Pons (tissue), 1 donor: ENCODE measurements at regions not wholly inside any gene's neighbourhood (a gene's known extent, or its start where the extent isn't known, plus 50 kb on each side); places are given as distances from the start of the nearest gene placed in this dataset.
A peak's percentile ranks its signal among the peaks of the same experiment; 100 is the strongest.
"Not testable (repeated sequence)": the region's sequence is repeated elsewhere in the genome, so short reads cannot be mapped to it uniquely, and the experiment has no call there.

Source experiments
- DNase-seq: peaks from one replicate; pipeline ENCODE4 v3.0.0-alpha.2; 2016; ENCODE audit warnings: low spot score

DNA sequence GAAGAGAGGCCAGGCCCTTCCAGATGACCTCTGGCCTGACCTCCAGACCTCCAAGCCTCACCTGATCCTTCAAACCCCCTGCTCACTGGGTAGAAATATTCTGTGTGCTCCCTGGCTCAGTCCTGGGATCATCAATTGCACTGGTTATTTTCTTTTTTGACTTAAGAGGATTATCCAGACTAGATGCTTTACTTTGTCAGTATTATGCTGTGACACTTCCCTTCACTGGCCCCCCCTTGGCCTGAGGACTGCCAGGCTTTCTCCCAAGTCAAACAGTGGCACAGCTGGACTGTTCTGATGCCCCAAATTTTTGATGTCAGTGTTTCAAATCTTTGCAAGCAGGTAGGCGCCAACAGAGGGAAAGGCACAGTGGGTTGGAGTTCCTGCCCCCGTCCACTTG is 156.3 kb upstream of the SKOR2 start:
- DNase-seq = no peak

DNA sequence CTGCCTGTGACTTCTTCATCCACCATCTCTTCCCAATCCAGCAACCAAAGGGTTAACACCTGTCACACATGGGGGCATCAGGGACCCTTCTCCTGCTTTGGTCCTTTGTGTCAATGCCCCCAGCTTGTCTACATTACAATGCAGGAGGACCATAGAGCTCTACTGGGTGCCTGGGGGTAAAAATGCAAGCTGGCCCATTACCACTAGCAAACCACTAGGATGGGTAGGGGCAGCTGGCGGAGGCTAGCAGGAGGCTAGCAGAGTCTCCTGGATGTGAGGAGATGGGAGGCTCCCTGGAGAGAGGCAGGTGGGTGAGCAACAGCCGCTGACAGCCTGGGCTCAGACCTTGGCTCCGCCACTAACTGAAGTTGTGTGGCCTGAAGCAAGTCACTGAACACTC is 153.4 kb upstream of the SKOR2 start:
- DNase-seq = no peak

- DNase-seq = no peak
Measured at GRCh38 chr18:47403949-47404348, 152.5 kb upstream of the SKOR2 start.

DNA sequence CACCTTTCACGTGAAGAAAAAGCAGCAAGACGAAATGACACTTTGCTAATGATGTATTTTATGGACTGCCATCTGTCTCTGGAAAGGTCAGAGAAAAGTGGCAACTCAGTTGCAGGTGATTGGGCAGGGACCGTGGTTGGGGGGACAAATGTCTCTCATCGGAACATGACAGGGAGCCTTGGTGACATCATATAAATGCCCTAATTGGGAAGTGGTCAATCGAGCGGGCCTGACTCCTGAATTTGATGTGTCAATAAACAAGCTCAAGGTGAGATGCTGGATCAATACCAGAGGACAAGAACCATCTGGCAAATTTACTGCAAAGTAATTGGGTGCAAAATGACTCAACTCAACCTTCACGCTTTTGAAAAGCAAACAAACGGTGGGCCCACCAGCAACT is 151.9 kb upstream of the SKOR2 start:
- DNase-seq = no peak

GRCh38 chr18:47399475-47399874 is 148.0 kb upstream of the SKOR2 start:
- DNase-seq = no peak

DNA sequence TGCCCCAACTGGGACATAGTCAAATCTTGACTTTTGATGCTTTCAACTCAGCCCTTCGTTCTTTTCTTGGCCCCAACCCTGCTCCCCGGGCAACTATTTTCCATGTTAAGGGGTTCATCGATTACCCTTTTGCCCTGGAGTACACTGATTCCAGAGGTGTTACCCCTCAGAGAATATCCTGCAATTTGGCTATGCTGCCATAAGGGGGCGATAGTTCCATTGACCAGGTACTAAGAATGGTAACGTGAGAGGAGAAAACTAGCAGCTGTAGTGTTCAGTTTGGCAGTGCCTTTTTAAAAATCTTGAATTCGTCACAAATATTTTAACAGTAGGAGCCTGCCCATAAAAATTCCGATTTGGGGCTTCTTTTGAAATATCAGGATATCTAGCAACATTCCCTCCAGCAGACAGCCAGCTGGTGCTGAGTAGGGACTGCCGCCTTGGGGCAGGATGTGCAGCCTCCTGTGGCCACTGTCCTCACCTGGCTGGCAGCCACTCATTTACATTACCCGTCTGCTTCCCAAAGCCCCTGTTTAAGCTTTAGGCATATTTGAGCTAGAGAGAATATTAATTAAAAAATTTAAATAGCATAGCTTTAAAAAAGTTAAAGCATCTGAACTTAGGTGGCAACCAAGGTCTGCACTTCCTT is 146.3 kb upstream of the SKOR2 start:
- DNase-seq = no peak

DNA sequence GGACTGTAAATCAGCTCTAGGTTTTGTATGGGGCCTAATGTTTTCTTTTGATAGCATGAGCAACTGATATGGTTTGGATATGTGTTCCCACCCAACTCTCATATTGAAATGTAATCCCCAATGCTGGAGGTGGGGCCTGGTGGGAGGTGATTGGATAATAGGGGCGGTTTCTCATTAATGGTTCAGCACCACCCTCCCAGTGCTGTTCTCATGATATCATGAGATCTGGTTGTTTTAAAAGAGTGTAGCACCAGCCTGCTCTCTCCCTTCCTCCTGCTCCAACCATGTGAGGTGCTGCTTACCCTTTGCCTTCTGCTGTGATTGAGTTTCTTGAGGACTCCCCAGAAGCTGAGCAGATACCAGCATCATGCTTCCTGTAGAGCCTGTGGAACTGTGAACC is 140.2 kb upstream of the SKOR2 start:
- no peak for DNase-seq

GRCh38 chr18:47390410-47391024 is 139.1 kb upstream of the SKOR2 start:
- no peak for DNase-seq

- DNase-seq = no peak
Measured at GRCh38 chr18:47389210-47389609, 137.8 kb upstream of the SKOR2 start.

- DNase-seq = no peak
Measured at GRCh38 chr18:47387864-47388263, 136.4 kb upstream of the SKOR2 start.

DNA sequence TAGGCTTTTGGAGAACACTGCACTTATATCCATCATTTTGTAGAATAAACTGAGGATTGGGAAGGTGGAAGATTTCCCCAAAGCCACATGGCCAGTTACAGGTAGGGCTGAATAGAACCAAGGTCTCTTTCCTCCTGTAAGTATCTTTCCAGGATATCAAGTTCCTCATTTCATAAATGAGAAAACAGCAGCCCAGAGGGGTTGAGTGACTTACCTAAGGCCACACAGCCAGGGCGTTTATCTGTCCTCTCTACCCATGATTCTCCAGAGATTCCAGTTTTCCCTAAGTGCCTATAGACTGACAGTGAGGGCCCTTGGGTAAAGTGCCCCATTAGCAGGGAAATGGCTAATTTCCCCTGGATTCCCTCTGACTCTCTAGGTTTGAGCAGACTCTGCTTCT is 132.3 kb upstream of the SKOR2 start:
- DNase-seq = no peak

DNA sequence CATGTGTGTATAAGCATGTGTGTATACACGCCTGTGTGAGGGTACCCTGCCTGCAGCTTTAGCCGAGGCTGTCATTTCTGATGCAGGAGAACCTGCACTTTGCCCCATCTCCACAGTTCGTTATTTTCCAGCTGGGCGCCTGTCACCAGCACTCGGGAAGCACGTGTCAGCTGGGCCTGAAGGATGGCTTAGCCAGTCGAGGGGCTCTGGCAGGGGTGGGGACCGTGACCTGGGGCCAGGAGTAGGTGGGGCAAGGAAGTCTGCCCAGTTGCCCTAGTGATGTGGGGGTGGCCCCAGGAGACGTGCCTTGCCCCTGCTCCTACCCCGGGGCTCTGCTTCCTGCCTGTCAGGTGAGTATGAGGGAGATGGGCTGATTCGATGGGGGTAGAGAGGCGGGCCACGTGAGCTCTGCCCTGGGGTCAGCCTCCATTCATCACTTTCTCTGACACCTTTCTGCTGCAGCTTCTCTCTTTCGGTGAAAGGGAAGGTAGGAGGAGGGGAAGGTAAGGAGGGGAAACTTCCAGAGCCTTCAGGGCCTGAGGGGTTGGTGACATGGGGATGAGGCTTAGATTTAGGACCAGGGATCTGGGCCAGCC is 130.6 kb upstream of the SKOR2 start:
- no peak for DNase-seq

GRCh38 chr18:47380153-47380552 is 128.7 kb upstream of the SKOR2 start:
- no peak for DNase-seq

DNA sequence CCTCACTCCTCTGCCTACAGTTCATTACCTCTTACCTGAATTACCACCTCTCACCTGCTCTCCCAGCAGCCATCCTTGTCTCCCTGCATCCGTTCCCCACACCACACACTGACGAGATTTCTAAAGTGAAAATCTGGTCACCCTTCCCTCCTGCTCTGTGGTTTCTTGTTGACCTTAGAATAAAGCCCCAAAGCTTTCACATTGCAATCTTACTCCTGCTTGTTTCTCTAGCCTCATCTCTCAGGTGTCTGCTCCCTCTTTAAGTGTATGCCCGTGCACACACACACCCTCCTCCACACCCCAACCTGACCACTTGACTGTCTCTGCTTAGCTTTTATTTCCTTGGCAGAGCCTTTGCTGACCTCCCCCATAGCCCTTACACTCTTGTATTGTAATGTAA is 122.0 kb upstream of the SKOR2 start:
- DNase-seq = no peak

- no peak for DNase-seq
Measured at GRCh38 chr18:47370052-47370451, 118.6 kb upstream of the SKOR2 start.

DNA sequence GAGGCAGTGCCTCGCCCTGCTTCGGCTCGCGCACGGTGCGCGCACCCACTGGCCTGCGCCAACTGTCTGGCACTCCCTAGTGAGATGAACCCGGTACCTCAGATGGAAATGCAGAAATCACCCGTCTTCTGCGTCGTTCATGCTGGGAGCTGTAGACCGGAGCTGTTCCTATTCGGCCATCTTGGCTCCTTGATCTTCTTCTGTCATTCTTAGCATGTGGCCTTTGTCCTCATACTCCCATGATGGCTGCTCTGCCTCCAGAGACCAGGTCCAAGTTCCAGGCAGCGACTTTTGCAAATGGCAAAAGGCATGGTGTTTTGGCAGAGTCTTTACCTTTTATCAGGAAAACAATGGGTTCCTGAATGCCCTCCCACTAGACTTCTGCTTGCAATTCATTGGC is 102.6 kb upstream of the SKOR2 start:
- DNase-seq = not testable (repeated sequence)

DNA sequence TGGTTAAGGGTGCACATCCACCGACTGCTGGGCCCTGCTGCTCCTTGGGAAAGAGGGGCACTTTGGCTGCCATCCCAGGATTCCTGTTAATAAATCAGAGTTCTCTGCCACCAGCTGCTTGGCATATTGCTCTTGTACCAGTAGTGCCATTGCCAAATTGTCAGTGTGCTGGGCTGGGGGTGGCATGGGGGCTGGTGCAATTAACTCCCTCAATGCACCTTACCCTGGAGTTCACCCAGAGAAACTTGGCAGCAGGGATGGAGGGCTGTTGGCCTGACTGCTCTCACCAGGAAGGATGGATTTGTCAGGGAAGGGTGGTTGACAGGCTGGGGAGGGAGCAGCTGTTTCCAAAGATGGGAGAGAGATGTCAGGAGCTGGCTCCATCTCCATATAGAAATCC is 94.6 kb upstream of the SKOR2 start:
- DNase-seq = peak; percentile 2

- no peak for DNase-seq
Measured at GRCh38 chr18:47345291-47345690, 93.8 kb upstream of the SKOR2 start.

GRCh38 chr18:47343291-47343690 is 91.8 kb upstream of the SKOR2 start:
- no peak for DNase-seq

- no peak for DNase-seq
Measured at GRCh38 chr18:47342566-47342965, 91.1 kb upstream of the SKOR2 start.

DNA sequence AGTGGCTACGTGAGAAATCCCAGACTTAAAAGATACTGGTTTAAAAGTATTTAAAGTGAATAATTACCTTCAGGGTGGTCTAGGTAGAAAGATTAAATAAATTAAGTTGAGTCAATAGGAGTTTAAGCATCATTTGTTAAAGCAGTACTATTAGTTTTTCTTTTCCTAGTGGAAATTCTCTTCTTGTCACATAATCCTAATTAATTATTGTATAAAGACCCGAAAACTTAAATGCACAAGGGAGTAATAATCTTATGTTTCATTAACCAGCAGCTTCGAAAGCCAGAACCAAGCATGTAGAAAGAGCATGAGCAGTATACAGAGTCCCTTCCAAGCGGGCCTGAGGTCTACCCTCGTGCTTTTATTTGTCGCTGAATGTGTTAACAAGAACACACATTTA is 90.2 kb upstream of the SKOR2 start:
- DNase-seq = no peak

GRCh38 chr18:47334966-47335365 is 83.5 kb upstream of the SKOR2 start:
- DNase-seq = no peak

DNA sequence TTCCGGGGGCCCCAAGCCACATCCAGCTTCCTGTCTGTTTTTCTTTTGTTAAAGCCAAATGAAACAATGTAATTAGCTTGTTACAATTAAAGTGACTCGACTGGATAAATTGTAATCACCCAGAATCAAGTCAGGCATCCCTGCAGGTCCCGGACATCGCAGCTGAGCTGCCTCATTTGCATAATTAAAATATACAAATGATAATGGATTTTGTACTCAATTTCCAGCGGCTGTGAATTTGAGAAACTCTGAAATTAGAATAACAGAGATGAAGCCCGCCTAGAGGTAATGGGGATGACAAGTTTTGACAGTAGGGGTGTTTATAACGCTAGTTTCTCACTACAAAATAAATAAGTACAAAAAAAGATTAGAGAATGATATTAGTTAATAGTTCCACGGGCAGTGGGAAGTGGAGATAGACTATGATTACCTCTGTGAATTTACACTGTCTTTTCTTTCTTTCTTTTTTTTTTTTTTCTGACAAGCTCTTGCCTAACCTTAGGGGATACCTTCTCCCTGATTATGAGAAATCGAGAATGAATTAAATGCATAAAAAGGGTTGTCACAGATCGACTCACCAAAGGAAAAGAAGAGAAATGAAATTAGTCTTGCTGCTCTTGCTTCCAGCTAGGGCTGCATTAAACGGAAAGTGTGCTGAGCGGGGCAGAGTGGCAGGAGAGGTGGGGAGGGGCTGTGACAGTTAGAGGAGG is 82.6 kb upstream of the SKOR2 start:
- DNase-seq = no peak
